ENCODE measurements at regions not wholly inside any gene's neighbourhood (a gene's known extent, or its start where the extent isn't known, plus 50 kb on each side); places are given as distances from the start of the nearest gene placed in this dataset.

GRCh38 chr12:47590771-47591360, 115.0 kb downstream of the RPAP3 start:
- WGBS, 2 donors, result 46% methylated on average over 3 of the region's 3 CpGs
- no peak overlapping the region for H3K27ac ChIP-seq (ENCODE audit: low read depth in 2 of 2, low read length in 1 of 2)
- no peaks in the 10 kb centered on the region for H3K9me3 ChIP-seq (ENCODE audit: control insufficient read depth in 2 of 2, insufficient read depth in 1 of 2, low read depth in 1 of 2, low read length in 1 of 2)
- H3K27me3 ChIP-seq (ENCODE audit: control insufficient read depth in 1 of 2, insufficient read depth in 2 of 2, low read length in 2 of 2), result no peaks in the 10 kb centered on the region
- no peak overlapping the region for H3K4me3 ChIP-seq (ENCODE audit: low read depth in 1 of 2, low read length in 2 of 2)
- no peaks in the 10 kb centered on the region for H3K36me3 ChIP-seq (ENCODE audit: control insufficient read depth in 2 of 2, insufficient read depth in 2 of 2, low read length in 1 of 2)
- H3K4me1 ChIP-seq (ENCODE audit: control insufficient read depth in 2 of 2, insufficient read depth in 2 of 2, low read length in 1 of 2), result no peaks in the 10 kb centered on the region

- WGBS, 2 donors, result 63 to 72% methylated on average over 4 of the region's 4 CpGs
- Histone ChIP-seq H3K27me3 (ENCODE audit: control insufficient read depth in 1 of 2, insufficient read depth in 2 of 2, low read length in 2 of 2) (no peaks in the 10 kb centered on the region), H3K27ac (ENCODE audit: low read depth in 2 of 2, low read length in 1 of 2) (no peak overlapping the region), H3K4me3 (ENCODE audit: low read depth in 1 of 2, low read length in 2 of 2) (no peak overlapping the region), H3K4me1 (ENCODE audit: control insufficient read depth in 2 of 2, insufficient read depth in 2 of 2, low read length in 1 of 2) (no peaks in the 10 kb centered on the region), H3K36me3 (ENCODE audit: control insufficient read depth in 2 of 2, insufficient read depth in 2 of 2, low read length in 1 of 2) (no peaks in the 10 kb centered on the region), H3K9me3 (ENCODE audit: control insufficient read depth in 2 of 2, insufficient read depth in 1 of 2, low read depth in 1 of 2, low read length in 1 of 2) (no peaks in the 10 kb centered on the region)
These were observed 118.7 kb downstream of the RPAP3 start for GRCh38 chr12:47586952-47587669.

GRCh38 chr12:47585507-47585906, 120.3 kb downstream of the RPAP3 start:
- Histone ChIP-seq H3K36me3 (ENCODE audit: control insufficient read depth in 2 of 2, insufficient read depth in 2 of 2, low read length in 1 of 2) (no peaks in the 10 kb centered on the region), H3K4me3 (ENCODE audit: low read depth in 1 of 2, low read length in 2 of 2) (no peak overlapping the region), H3K27me3 (ENCODE audit: control insufficient read depth in 1 of 2, insufficient read depth in 2 of 2, low read length in 2 of 2) (no peaks in the 10 kb centered on the region), H3K4me1 (ENCODE audit: control insufficient read depth in 2 of 2, insufficient read depth in 2 of 2, low read length in 1 of 2) (no peaks in the 10 kb centered on the region), H3K27ac (ENCODE audit: low read depth in 2 of 2, low read length in 1 of 2) (no peak overlapping the region), H3K9me3 (ENCODE audit: control insufficient read depth in 2 of 2, insufficient read depth in 1 of 2, low read depth in 1 of 2, low read length in 1 of 2) (no peaks in the 10 kb centered on the region)
- WGBS, 2 donors, result 77 to 83% methylated on average over 2 of the region's 2 CpGs

- Histone ChIP-seq H3K9me3 (ENCODE audit: control insufficient read depth in 2 of 2, insufficient read depth in 1 of 2, low read depth in 1 of 2, low read length in 1 of 2) (no peaks in the 10 kb centered on the region), H3K4me3 (ENCODE audit: low read depth in 1 of 2, low read length in 2 of 2) (no peak overlapping the region), H3K4me1 (ENCODE audit: control insufficient read depth in 2 of 2, insufficient read depth in 2 of 2, low read length in 1 of 2) (no peaks in the 10 kb centered on the region), H3K27me3 (ENCODE audit: control insufficient read depth in 1 of 2, insufficient read depth in 2 of 2, low read length in 2 of 2) (no peaks in the 10 kb centered on the region), H3K36me3 (ENCODE audit: control insufficient read depth in 2 of 2, insufficient read depth in 2 of 2, low read length in 1 of 2) (no peaks in the 10 kb centered on the region), H3K27ac (ENCODE audit: low read depth in 2 of 2, low read length in 1 of 2) (no peak overlapping the region)
- 84 to 85% methylated on average over 4 of the region's 4 CpGs for WGBS, 2 donors
These were observed 127.0 kb downstream of the RPAP3 start for GRCh38 chr12:47578836-47579235.

- H3K27ac ChIP-seq (ENCODE audit: low read depth in 2 of 2, low read length in 1 of 2), result no peak overlapping the region
- no peak overlapping the region for H3K4me3 ChIP-seq (ENCODE audit: low read depth in 1 of 2, low read length in 2 of 2)
- no peaks in the 10 kb centered on the region for H3K9me3 ChIP-seq (ENCODE audit: control insufficient read depth in 2 of 2, insufficient read depth in 1 of 2, low read depth in 1 of 2, low read length in 1 of 2)
- 55 to 60% methylated on average over 7 of the region's 7 CpGs for WGBS, 2 donors
- H3K4me1 ChIP-seq (ENCODE audit: control insufficient read depth in 2 of 2, insufficient read depth in 2 of 2, low read length in 1 of 2), result no peaks in the 10 kb centered on the region
- no peaks in the 10 kb centered on the region for H3K27me3 ChIP-seq (ENCODE audit: control insufficient read depth in 1 of 2, insufficient read depth in 2 of 2, low read length in 2 of 2)
- H3K36me3 ChIP-seq (ENCODE audit: control insufficient read depth in 2 of 2, insufficient read depth in 2 of 2, low read length in 1 of 2), result no peaks in the 10 kb centered on the region
These were observed 128.4 kb downstream of the RPAP3 start for GRCh38 chr12:47577206-47577989.

- Histone ChIP-seq H3K27ac (ENCODE audit: low read depth in 2 of 2, low read length in 1 of 2) (no peak overlapping the region), H3K4me1 (ENCODE audit: control insufficient read depth in 2 of 2, insufficient read depth in 2 of 2, low read length in 1 of 2) (no peaks in the 10 kb centered on the region), H3K9me3 (ENCODE audit: control insufficient read depth in 2 of 2, insufficient read depth in 1 of 2, low read depth in 1 of 2, low read length in 1 of 2) (no peaks in the 10 kb centered on the region), H3K27me3 (ENCODE audit: control insufficient read depth in 1 of 2, insufficient read depth in 2 of 2, low read length in 2 of 2) (no peaks in the 10 kb centered on the region), H3K4me3 (ENCODE audit: low read depth in 1 of 2, low read length in 2 of 2) (no peak overlapping the region), H3K36me3 (ENCODE audit: control insufficient read depth in 2 of 2, insufficient read depth in 2 of 2, low read length in 1 of 2) (no peaks in the 10 kb centered on the region)
- 50 to 52% methylated on average over 7 of the region's 7 CpGs for WGBS, 2 donors
These were observed 129.4 kb downstream of the RPAP3 start for GRCh38 chr12:47576289-47576945.

GRCh38 chr12:47574252-47575021, 131.4 kb downstream of the RPAP3 start:
- WGBS, 2 donors, result 78 to 82% methylated on average over 1 of the region's 1 CpG
- Histone ChIP-seq H3K4me1 (ENCODE audit: control insufficient read depth in 2 of 2, insufficient read depth in 2 of 2, low read length in 1 of 2) (no peaks in the 10 kb centered on the region), H3K4me3 (ENCODE audit: low read depth in 1 of 2, low read length in 2 of 2) (no peak overlapping the region), H3K9me3 (ENCODE audit: control insufficient read depth in 2 of 2, insufficient read depth in 1 of 2, low read depth in 1 of 2, low read length in 1 of 2) (no peaks in the 10 kb centered on the region), H3K27ac (ENCODE audit: low read depth in 2 of 2, low read length in 1 of 2) (no peak overlapping the region), H3K36me3 (ENCODE audit: control insufficient read depth in 2 of 2, insufficient read depth in 2 of 2, low read length in 1 of 2) (no peaks in the 10 kb centered on the region), H3K27me3 (ENCODE audit: control insufficient read depth in 1 of 2, insufficient read depth in 2 of 2, low read length in 2 of 2) (no peaks in the 10 kb centered on the region)

- 81 to 90% methylated on average over 1 of the region's 1 CpG for WGBS, 2 donors
- H3K36me3 ChIP-seq (ENCODE audit: control insufficient read depth in 2 of 2, insufficient read depth in 2 of 2, low read length in 1 of 2), result no peaks in the 10 kb centered on the region
These were observed 132.6 kb downstream of the RPAP3 start for GRCh38 chr12:47573146-47573659.

GRCh38 chr12:47570151-47570550, 135.7 kb downstream of the RPAP3 start:
- 72 to 81% methylated on average over 3 of the region's 3 CpGs for WGBS, 2 donors
- no peak overlapping the region for H3K4me3 ChIP-seq (ENCODE audit: low read depth in 1 of 2, low read length in 2 of 2)
- no peak overlapping the region for H3K27ac ChIP-seq (ENCODE audit: low read depth in 2 of 2, low read length in 1 of 2)
- H3K36me3 ChIP-seq (ENCODE audit: control insufficient read depth in 2 of 2, insufficient read depth in 2 of 2, low read length in 1 of 2), result no peaks in the 10 kb centered on the region
- H3K4me1 ChIP-seq (ENCODE audit: control insufficient read depth in 2 of 2, insufficient read depth in 2 of 2, low read length in 1 of 2), result no peaks in the 10 kb centered on the region
- no peaks in the 10 kb centered on the region for H3K27me3 ChIP-seq (ENCODE audit: control insufficient read depth in 1 of 2, insufficient read depth in 2 of 2, low read length in 2 of 2)
- no peaks in the 10 kb centered on the region for H3K9me3 ChIP-seq (ENCODE audit: control insufficient read depth in 2 of 2, insufficient read depth in 1 of 2, low read depth in 1 of 2, low read length in 1 of 2)

More at GRCh38 chr12:47573146-47573659, 132.6 kb downstream of the RPAP3 start:
- no peaks in the 10 kb centered on the region for H3K27me3 ChIP-seq (ENCODE audit: control insufficient read depth in 1 of 2, insufficient read depth in 2 of 2, low read length in 2 of 2)
- H3K4me1 ChIP-seq (ENCODE audit: control insufficient read depth in 2 of 2, insufficient read depth in 2 of 2, low read length in 1 of 2), result no peaks in the 10 kb centered on the region
- H3K4me3 ChIP-seq (ENCODE audit: low read depth in 1 of 2, low read length in 2 of 2), result no peak overlapping the region
- no peaks in the 10 kb centered on the region for H3K9me3 ChIP-seq (ENCODE audit: control insufficient read depth in 2 of 2, insufficient read depth in 1 of 2, low read depth in 1 of 2, low read length in 1 of 2)
- no peak overlapping the region for H3K27ac ChIP-seq (ENCODE audit: low read depth in 2 of 2, low read length in 1 of 2)
